HepG2 (cell line): ENCODE measurements at regions not wholly inside any gene's neighbourhood (a gene's known extent, or its start where the extent isn't known, plus 50 kb on each side); places are given as distances from the start of the nearest gene placed in this dataset.

ENCODE experiments used
- CREB1 ChIP-seq, 2 experiments: fragments of 450-650 bp in 1 of 2; IDR thresholded peaks; 2 replicates each; pipeline ENCODE4 v1.6.1; 2016 to 2017; ENCODE audit warnings: control low read depth in 1 of 2, mild to moderate bottlenecking in 1 of 2, missing compliant biosample characterization in 1 of 2, missing genetic modification characterization in 1 of 2
- ESRRA ChIP-seq: sonication (generic); formaldehyde crosslinking; IDR thresholded peaks from 2 replicates; pipeline ENCODE4 v1.5.1; 2020; ENCODE audit warnings: mild to moderate bottlenecking, low read depth, missing genetic modification reagents
- FOXA3 ChIP-seq: IDR thresholded peaks from 2 replicates; pipeline ENCODE4 v1.6.1; 2016; ENCODE audit warnings: missing genetic modification reagents, missing compliant biosample characterization
- GABPB1 ChIP-seq: IDR thresholded peaks from 2 replicates; pipeline ENCODE4 v1.6.1; 2016; ENCODE audit warnings: mild to moderate bottlenecking, missing genetic modification reagents, moderate library complexity, missing compliant biosample characterization
- RFX5 ChIP-seq: IDR thresholded peaks from 2 replicates; pipeline ENCODE4 v1.6.1; 2011; ENCODE audit warnings: low read depth, low read length, improper control_type of control experiment
- TF ChIP-seq, protein P1 (sequence below): IDR thresholded peaks from 2 replicates; pipeline ENCODE4 v1.6.1; 2016
- TF ChIP-seq, protein P2 (sequence below): sonication (generic); formaldehyde crosslinking; conservative IDR thresholded peaks from 2 replicates; pipeline ENCODE4 v1.4.0; 2020; ENCODE audit warnings: missing genetic modification reagents

DNA sequence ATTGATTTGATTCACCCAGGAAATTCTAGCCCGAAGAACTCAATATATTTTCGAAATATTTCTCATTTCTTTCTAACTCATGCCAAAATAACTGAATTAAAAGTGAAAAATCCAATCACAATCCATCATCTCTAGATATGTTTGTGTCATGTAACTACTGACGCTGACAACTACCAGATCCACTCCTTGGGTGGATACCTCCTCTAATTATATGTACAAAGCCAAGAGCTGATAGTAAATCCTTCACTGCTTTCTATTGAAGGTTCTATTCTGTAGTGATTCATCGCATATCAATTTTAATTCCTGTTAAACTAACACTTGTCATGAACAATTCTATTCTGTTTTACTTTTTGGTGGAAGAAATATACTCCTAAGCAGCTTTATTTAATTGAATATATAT lies 1056.6 kb upstream of the NXPH2 start:
- TF ChIP-seq ESRRA (no peak), FOXA3 (CRISPR knock-in tag) (no peak), GABPB1 (CRISPR knock-in tag) (no peak), RFX5 (no peak), CREB1 (IDR thresholded peaks at IDR 0.05) (no peak), CREB1 (CRISPR knock-in tag; IDR thresholded peaks at IDR 0.05) (no peak)
- TF ChIP-seq, protein P1, sequence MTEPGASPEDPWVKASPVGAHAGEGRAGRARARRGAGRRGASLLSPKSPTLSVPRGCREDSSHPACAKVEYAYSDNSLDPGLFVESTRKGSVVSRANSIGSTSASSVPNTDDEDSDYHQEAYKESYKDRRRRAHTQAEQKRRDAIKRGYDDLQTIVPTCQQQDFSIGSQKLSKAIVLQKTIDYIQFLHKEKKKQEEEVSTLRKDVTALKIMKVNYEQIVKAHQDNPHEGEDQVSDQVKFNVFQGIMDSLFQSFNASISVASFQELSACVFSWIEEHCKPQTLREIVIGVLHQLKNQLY (CRISPR knock-in tag) = no peak
- TF ChIP-seq, protein P2, sequence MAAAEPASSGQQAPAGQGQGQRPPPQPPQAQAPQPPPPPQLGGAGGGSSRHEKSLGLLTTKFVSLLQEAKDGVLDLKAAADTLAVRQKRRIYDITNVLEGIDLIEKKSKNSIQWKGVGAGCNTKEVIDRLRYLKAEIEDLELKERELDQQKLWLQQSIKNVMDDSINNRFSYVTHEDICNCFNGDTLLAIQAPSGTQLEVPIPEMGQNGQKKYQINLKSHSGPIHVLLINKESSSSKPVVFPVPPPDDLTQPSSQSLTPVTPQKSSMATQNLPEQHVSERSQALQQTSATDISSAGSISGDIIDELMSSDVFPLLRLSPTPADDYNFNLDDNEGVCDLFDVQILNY (CRISPR knock-in tag) = no peak
